22Rv1 (cell line): ENCODE measurements at regions not wholly inside any gene's neighbourhood (a gene's known extent, or its start where the extent isn't known, plus 50 kb on each side); places are given as distances from the start of the nearest gene placed in this dataset.

Experiments used
- CTCF ChIP-seq: fragments of 450-650 bp; IDR thresholded peaks from 2 replicates; pipeline ENCODE4 v1.5.1; 2017; ENCODE audit warnings: mild to moderate bottlenecking
- ZFX ChIP-seq: fragments of 450-650 bp; IDR thresholded peaks from 2 replicates; pipeline ENCODE4 v1.6.1; 2017; ENCODE audit warnings: antibody characterized with exemption, borderline replicate concordance

GRCh38 chr12:14270392-14270791 lies 95.1 kb upstream of the ATF7IP start:
- TF ChIP-seq CTCF = no peak
- no peak for TF ChIP-seq ZFX
